ENCODE measurements at regions not wholly inside any gene's neighbourhood (a gene's known extent, or its start where the extent isn't known, plus 50 kb on each side); places are given as distances from the start of the nearest gene placed in this dataset.

DNA sequence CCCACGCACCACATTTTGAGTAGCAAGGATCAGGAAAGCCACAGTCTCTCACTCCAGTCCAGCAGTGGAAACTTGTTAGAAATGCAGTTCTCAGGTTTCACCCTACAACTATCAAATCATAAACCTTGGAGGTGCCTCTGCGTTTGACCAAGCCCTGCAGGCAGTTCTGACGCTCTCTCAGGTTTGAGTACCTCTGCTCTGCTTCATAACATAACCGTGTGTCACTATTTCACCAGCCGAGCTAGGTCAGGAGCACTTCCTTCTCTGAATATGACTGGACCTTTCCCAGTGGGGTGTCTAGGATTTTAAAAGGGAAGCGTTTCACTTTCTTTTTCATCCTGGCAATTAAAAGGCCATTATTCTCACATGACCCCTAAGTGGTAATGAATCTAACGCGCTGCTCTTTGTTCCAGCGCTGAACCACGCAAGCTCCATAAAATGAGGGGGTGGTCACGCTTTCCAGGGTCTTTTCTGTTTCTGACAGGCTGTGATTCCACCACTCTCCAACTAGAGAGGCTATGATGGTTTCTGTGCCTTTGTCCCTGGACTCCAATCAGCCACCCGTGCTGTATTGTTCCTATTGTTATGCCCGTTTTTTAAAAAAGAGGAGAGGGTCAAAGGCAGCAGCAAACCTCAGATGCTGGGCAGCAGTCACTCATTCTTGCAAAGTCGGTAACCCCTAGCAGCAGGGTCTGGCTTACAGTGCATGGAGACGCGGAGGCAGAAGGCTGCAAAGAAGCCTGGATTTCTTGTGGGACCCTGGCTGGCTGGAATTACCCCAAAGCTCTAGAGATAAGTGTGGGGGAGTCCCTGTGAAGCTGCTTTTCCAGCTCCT lies 75.2 kb upstream of the CTNNA2 start:
- DNase-seq = peak in 2 of 3 donors; percentile 4 to 14
- TF ChIP-seq, protein P1, sequence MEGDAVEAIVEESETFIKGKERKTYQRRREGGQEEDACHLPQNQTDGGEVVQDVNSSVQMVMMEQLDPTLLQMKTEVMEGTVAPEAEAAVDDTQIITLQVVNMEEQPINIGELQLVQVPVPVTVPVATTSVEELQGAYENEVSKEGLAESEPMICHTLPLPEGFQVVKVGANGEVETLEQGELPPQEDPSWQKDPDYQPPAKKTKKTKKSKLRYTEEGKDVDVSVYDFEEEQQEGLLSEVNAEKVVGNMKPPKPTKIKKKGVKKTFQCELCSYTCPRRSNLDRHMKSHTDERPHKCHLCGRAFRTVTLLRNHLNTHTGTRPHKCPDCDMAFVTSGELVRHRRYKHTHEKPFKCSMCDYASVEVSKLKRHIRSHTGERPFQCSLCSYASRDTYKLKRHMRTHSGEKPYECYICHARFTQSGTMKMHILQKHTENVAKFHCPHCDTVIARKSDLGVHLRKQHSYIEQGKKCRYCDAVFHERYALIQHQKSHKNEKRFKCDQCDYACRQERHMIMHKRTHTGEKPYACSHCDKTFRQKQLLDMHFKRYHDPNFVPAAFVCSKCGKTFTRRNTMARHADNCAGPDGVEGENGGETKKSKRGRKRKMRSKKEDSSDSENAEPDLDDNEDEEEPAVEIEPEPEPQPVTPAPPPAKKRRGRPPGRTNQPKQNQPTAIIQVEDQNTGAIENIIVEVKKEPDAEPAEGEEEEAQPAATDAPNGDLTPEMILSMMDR (IDR thresholded peaks at IDR 0.05; ENCODE audit: control extremely low read depth, extremely low read depth) = no peak
- Histone ChIP-seq H3K4me1 (ENCODE audit: control insufficient read depth in 5 of 5, insufficient read depth in 5 of 5, low read length in 5 of 5) (peaks cover 0 to 4% (median 0%) of the 10 kb centered on the region in 5 donors), H3K4me3 (no peak overlapping the region), H3K27me3 (ENCODE audit: control insufficient read depth in 3 of 3, insufficient read depth in 3 of 3, low read length in 2 of 3) (no peaks in the 10 kb centered on the region), H3K36me3 (ENCODE audit: control insufficient read depth in 4 of 4, insufficient read depth in 4 of 4, low read length in 4 of 4) (no peaks in the 10 kb centered on the region), H3K9me3 (ENCODE audit: control insufficient read depth in 4 of 4, insufficient read depth in 3 of 4, low read length in 3 of 4) (peaks cover 0 to 4% (median 0%) of the 10 kb centered on the region in 4 donors), H3K27ac (ENCODE audit: low read depth in 1 of 2, low read length in 1 of 2) (no peak overlapping the region), H3K9ac (ENCODE audit: insufficient read depth in 1 of 2, low read length in 2 of 2) (no peak overlapping the region)
- 55 to 62% methylated on average over 16 of the region's 16 CpGs for WGBS, 2 donors
- no peak for ATAC-seq (ENCODE audit: insufficient read depth, low FRiP score)

DNA sequence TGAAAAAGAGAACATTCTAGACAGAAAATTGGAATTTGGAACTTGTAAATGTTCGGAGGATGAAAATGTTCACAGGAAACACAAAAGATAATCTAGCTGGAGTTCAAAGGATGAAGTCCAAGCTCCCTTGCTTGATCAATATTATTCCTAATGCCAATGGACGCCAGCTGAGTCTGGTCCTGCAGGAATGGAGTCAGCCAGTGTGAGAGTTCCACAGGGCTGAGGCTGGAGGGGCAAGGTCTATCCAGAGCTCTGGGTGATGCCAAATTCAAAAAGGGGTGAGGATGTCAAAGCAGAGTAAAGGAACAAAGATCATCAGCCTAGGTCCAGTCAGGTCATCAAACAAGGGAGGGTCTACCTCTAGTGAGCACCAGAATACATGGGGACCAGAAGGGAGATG lies 78.5 kb upstream of the CTNNA2 start:
- peaks cover 0 to 4% (median 0%) of the 10 kb centered on the region in 4 donors for H3K9me3 ChIP-seq (ENCODE audit: control insufficient read depth in 4 of 4, insufficient read depth in 3 of 4, low read length in 3 of 4)
- no peak overlapping the region for H3K9ac ChIP-seq (ENCODE audit: insufficient read depth in 1 of 2, low read length in 2 of 2)
- WGBS, 2 donors = 82 to 84% methylated on average over 2 of the region's 2 CpGs
- TF ChIP-seq, protein P1 (IDR thresholded peaks at IDR 0.05; ENCODE audit: control extremely low read depth, extremely low read depth) = no peak
- H3K4me3 ChIP-seq = no peak overlapping the region
- H3K27ac ChIP-seq (ENCODE audit: low read depth in 1 of 2, low read length in 1 of 2) = no peak overlapping the region
- DNase-seq (no peak), ATAC-seq (ENCODE audit: insufficient read depth, low FRiP score) (no peak)
- H3K27me3 ChIP-seq (ENCODE audit: control insufficient read depth in 3 of 3, insufficient read depth in 3 of 3, low read length in 2 of 3) = no peaks in the 10 kb centered on the region
- H3K36me3 ChIP-seq (ENCODE audit: control insufficient read depth in 4 of 4, insufficient read depth in 4 of 4, low read length in 4 of 4) = no peaks in the 10 kb centered on the region
- peaks cover 0 to 4% (median 0%) of the 10 kb centered on the region in 5 donors for H3K4me1 ChIP-seq (ENCODE audit: control insufficient read depth in 5 of 5, insufficient read depth in 5 of 5, low read length in 5 of 5)

DNA sequence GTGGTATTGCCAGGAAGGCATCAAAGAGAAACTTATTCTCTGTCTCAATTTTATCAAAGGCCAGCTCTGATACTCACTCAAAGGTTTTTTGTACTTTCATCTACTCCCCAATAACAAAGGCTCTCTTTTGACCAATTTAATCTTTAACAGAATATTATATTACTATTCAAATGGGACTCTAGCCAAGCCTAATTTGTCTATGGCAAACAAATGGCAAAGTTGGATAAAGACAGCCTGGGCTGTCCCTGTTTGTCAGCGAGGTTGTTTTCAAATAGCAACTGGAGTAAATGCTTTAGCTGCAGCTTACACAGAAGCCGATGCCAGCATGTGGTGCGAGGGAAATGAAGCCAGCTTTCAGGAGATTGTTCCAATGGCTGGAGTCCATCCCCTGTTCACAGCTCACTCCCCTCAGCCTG lies 80.1 kb upstream of the CTNNA2 start:
- ATAC-seq (ENCODE audit: insufficient read depth, low FRiP score) = no peak
- Histone ChIP-seq H3K36me3 (ENCODE audit: control insufficient read depth in 4 of 4, insufficient read depth in 4 of 4, low read length in 4 of 4) (no peaks in the 10 kb centered on the region), H3K9me3 (ENCODE audit: control insufficient read depth in 4 of 4, insufficient read depth in 3 of 4, low read length in 3 of 4) (peaks cover 0 to 4% (median 0%) of the 10 kb centered on the region in 4 donors), H3K27ac (ENCODE audit: low read depth in 1 of 2, low read length in 1 of 2) (no peak overlapping the region), H3K27me3 (ENCODE audit: control insufficient read depth in 3 of 3, insufficient read depth in 3 of 3, low read length in 2 of 3) (no peaks in the 10 kb centered on the region), H3K4me3 (no peak overlapping the region), H3K9ac (ENCODE audit: insufficient read depth in 1 of 2, low read length in 2 of 2) (no peak overlapping the region), H3K4me1 (ENCODE audit: control insufficient read depth in 5 of 5, insufficient read depth in 5 of 5, low read length in 5 of 5) (peaks cover 0 to 4% (median 0%) of the 10 kb centered on the region in 5 donors)
- TF ChIP-seq, protein P1 (IDR thresholded peaks at IDR 0.05; ENCODE audit: control extremely low read depth, extremely low read depth) = no peak
- WGBS, 2 donors = 39 to 40% methylated on average over 3 of the region's 3 CpGs
- peak; percentile 61 to 76 (median 73) for DNase-seq
